Stimulated activated naive CD4-positive, alpha-beta T cell treated with Interleukin-2 at 50 U/mL for 16 hours (primary cell): ENCODE measurements at regions not wholly inside any gene's neighbourhood (a gene's known extent, or its start where the extent isn't known, plus 50 kb on each side); places are given as distances from the start of the nearest gene placed in this dataset.

ENCODE experiments used
- DNase-seq: peaks from one replicate; lab custom pipeline; 2025; lab: John Stamatoyannopoulos, UW

DNA sequence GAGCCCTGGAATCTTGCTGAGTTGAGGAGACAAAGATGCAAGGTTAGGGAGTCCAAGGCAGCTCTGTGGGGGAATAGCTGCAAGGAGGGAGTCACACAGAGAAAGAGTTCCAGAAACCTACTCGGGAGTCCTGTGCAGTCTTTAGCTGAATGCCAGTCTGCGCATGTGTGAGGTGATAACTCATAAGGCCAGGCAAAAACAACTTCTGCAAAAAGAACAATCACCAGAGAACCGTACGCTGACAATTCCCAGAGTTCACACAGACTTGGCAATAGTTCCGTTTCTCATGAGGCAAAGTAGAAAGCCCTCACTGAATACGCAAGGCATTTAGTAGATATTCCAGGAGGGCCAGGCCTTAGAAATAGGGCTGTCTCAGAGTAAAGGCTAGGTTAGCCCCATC is 135.2 kb upstream of the TAB2 start:
- DNase-seq, result no peak

DNA sequence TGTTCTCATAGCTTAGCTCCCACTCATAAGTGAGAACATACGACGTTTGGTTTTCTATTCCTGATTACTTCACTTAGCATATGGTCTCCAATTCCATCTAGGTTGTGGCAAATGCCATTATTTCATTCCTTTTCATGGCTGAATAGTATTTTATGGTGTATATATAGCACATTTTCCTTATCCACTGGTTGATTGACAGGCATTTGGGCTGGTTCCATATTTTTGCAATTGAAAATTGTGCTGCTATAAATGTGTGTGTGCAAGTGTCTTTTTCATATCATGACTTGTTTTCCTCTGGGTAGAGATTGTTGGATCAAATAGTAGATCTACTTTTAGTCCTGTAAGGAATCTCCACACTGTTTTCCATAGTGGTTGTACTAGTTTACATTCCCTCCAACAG is 133.0 kb upstream of the TAB2 start:
- DNase-seq, result no peak

DNA sequence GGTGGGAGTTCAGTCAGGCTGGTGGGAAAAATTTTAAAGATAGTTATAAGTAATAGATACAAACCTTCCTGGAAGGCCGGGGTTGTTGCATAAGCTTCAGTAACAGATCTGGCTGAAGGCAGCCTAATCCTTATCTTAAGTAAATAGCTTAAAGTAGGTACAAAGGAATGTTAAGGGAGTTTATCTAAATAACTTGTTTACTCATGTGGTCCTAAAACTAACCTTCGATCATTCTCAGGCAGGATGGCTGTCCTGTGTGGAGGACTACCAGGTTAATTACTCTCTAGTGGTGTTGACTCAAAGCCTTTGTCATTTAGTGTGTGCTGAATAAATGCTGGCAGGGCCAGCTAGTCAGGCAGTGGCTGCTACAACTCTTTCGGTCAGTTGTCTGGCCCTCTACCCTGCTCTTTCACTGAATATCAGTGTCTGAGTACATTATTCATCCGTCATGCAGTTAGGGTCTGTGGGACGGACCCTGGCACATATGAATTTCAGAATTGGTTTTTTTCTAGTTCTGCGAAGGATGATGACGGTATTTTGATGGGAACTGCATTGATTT is 131.6 kb upstream of the TAB2 start:
- no peak for DNase-seq

DNA sequence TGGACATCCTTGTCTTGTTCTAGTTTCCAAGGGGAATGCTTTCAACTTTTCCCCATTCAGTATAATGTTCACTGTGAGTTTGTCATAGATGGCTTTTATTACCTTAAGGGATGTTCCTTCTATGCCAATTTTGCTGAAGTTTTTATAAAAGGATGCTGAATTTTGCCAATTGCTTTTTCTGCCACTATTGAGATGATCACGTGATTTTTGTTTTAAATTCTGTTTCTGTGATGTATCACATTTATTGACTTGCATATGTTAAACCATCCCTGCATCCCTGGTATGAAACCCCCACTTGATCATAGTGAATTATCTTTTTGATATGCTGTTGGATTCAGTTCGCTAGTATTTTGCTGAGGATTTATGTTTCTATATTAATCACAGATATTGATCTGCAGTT is 130.6 kb upstream of the TAB2 start:
- no peak for DNase-seq

DNA sequence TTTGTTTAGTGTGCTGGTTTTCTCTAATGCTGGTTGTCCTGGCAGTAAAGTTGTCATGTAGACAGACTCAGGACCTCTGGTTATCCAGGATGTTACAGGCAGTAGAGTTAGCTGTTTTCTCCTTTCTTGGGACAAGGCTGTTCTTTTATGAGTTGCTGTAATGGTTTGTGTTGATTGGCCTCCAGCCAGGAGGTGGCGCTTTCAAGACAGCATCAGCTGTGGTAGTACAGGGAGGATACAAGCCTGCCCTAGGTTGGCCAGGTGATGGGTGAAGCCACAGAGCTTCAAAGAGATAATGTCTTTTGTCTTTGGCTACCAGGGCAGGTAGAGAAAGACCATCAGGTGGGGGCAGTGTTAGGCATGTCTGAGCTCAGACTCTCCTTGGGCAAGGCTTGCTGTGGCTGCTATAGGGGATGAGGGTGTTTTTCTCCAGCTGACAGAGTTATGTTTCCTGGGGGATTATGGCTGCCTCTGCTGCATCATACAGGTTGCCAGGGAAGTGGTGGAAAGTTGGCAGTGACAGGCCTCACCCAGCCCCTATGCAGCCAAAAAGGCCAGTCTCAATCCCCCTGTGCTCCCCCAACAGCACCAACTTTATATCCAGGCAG is 127.2 kb upstream of the TAB2 start:
- DNase-seq, result peak; percentile 19

DNA sequence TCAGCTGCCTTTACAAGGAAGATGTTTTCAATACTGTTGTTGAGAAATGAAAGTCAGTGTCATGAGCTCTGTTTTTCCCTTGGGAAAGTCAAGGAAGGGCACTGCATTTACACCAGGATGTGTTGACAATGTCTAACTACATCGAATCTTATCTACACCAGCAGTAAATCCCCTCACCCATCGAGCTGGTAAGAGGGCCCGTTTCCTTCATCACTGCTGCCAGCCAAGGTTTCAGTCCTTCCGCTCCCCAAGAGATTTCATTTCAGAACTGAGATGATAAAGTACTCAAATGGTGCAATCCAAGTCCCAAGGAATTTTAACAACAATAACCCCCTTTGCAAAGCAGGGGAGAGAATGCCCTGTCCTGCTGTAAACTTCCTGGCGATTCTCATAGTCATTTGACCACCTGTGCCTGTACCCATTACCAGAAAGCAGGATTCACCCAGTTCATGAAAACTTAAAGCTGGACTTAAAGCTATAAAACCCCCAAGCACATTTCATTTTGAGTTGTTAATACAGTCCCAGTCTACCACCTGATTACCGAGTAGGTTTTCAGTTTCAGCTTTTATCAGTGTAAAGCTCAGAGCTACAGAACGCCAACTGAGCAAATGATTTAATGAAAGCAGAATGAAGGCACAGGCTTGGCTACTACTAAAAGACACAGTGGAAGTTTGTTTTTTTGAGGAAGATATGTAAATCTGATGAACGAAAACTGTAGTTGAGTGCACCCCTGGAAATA is 122.5 kb upstream of the TAB2 start:
- no peak for DNase-seq

DNA sequence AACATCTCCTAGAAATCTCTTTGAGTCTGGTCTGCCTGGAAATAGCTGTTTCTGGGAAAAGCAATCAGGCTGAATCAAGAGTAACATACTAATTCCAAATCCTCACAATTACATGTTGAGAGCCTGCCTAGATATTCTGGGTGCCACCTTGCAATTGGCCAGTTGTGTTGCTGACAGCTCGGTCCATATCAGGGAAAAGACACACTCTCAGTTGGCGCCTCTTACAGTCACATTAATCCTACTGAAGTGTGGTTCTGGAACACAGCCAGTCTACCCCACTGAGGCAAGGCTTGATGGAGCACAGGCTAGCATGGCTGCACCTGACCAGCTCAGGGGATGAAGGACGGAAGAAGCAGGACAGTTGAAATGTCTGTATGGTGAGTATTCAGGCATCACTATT is 121.4 kb upstream of the TAB2 start:
- DNase-seq, result no peak

DNA sequence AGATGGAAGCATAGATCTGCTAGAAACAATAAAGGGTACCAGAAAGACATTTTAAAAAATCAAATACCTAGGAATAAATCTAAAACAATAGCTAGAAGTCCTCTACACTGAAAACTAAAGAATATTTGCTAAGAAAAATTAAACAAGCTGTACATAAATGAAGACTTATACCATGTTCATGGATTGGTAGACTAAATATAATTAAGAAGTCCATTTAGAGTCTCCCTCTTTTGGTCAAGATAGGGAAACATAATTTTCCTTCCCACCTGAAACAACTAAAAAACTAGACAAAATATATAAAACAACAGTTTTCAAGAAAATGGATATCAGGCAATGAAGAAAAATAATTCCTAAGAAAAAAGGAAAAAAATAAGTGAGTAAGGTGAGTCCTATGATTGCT is 120.0 kb upstream of the TAB2 start:
- no peak for DNase-seq

DNA sequence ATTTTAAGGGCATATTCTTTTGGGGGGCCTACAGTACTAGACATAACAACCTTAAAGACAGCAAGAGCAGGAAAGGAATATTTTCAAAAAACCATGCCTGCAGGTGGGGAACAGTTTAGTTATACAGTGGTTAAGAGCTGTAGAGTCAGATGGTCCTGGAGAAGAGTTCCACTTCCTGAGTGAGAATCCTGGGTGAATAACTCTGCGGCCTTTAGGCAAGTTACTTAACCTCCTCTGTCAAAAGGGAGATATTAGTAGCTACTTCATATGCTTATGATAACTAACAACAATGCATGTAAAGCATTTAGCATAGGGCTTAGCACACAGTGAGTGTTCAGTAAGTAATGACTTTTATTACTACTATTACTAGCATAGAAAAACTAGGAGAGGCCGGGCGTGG is 119.2 kb upstream of the TAB2 start:
- DNase-seq, result no peak

DNA sequence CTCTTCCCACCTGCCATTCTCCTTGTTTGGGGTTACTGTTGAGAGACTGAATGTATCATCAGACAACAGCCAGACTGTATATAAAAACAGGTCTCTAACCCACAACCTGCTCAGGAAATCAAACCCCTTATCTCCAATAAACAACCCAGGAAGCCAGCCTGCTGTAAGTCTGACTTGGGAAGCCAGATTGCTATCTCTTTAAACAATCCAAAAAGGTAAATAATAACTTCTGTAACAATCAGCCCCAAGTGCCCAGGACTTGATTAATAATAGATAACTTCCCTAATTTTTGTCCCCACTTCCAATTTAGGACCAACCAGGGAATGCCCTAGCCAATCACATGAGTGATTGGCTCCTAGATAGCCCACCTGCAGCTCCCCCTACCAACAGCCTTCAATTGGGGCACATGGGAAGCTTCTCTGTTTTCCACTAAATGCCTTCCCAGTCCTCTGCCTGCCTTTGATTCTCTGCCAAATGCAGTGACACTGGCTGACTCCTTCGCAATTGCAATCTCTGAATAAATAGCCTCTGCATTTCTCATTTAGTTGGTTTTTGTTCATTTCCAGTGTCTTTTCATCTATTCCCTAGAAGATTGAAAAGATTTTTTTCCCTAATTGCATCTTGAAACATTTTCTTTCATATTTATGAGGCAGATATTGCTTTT is 117.1 kb upstream of the TAB2 start:
- DNase-seq, result no peak

DNA sequence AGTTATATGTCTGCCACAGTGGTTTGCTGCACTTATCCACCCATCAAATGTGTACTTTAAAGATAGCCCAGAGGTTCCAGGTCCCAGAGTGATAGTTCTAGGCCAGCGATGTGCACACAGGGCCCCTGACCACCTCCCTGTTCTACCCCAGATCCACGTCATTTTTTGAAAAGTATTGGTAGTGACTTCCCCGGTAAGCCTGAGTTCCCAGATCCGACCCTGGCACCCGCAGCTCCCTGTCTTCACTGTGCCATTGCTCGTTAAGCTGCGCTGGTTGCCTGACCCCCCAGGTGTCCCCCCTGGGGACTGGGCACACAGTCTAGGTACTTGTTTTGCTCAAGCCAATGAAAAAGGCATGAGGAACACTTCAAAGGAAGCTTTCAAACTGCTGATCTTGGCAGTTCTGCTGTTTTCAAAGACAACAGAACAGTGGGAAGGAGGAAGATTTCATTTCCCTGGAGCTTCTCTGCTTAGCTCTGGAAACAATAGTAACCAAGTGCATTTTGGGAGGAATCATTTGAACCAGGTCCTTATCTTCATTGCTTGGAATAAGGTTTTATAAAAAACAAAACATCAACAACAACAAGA is 116.3 kb upstream of the TAB2 start:
- DNase-seq, result no peak

DNA sequence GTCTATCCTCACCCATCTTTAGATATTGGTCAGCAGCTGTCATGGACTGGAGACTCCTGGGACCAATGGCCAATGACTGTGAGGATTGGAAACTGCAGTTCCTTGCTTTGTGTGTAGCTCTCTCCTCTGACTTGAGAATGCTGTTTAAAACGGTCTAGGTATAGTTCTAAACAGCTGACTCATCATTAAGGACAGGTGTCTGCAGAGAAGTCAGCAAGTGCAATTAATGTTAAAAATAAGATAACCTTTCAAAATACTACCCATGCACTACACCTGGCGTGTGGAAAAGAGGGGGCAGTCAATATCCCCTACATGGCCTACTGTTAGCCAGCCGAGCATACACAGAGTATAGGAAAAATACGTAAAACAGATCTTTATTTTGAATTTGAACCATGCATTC is 115.4 kb upstream of the TAB2 start:
- no peak for DNase-seq

DNA sequence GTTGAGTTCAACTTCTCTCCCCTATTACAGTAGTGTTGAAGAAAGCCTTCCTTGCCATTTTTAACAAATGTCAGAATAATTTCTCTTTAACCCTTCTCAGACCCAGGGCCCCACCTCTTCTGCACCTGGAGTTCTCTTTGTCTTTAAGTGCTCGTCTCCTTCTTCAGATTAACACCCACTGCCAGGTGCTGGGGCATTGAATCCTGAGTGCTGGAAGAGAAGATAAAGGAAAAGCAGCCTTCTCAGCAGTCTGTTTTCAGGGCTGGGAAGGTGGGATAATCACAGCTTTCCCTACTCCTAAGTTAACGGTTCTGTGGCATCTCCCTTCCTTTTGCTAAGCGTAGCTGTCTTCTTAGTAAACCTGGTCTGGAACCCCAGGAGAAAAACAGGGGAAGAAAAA is 114.6 kb upstream of the TAB2 start:
- DNase-seq, result no peak

DNA sequence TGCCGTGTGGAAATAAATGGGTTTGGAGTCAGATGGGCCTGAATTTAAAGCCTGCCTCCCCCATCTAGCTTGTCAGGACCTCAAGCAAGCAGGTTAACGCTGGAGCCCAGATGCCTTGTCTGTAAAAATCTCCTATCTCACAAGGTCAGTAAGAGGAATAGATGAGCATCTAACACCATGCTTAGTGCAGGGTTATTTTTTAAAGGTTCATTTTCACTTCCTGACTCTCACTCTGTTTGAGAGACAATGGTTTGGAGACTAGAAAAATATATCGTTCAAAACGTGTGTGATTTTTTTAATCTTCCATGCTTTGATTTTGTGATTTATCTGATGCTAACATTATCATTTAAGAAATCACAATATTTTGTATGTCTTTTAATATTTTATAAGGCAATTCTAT is 114.0 kb upstream of the TAB2 start:
- no peak for DNase-seq

DNA sequence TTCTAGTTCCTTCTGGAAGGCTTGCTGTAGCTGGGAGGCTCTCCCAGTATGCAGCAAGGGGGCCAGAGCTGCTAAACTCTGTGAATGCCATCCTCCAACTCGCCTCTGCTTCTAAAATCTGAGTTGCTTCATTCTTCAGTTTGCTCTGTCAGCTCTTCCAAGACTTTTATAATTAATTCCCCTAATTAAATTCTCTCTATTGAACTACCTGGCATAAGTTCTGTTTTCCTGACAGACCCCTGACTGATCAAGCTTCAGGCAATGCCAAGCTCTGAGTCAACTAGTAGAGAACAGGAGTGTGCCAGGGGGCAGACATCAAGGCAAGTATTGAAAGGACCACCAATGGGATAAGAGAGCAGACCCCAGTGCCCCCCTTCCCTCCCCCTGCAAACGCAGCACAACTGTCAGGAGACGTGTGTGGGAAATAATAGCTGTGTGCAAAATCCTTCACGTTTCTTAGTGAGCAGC is 109.3 kb upstream of the TAB2 start:
- DNase-seq, result no peak

DNA sequence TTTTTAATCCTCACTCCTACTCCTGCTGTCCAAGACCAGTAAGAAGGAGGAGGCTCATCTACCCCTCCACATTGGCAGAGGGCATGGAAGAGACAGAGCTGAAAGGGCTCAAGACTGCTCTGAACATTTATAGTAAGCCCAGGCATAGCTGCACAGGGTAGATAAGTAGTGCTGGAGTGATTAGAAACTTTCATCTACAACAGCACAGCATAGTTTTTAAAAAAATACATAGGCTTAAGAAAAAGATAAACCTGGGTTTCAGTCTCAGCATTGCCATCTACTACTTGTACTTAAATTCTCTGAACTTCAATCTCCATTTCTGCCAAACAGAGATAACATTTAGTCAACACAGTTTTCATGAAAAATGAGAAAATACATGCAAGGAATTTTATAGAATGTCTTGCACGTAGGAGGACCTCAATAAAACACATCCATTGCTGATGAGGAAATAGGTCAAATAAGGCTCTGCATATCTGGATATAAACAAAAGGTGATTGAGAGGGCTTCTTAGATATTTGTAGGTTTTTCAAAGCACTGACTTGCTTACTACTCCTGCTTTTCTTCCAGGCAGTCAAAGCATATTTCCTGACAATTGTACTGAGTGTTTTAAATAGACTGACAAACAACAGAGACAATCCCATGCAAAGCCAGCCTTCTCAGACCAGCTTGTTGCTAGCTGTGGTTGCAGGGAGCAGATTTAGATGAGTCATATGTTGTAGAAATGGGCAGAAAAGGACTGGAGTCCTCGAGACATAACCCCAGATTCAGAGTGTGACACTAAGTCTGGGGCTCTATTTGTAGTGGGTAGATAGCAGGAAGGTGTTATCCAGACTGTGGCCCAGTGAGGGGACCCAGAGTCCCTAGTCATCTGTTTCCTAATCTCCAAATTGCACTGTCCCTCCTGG is 107.4 kb upstream of the TAB2 start:
- no peak for DNase-seq

DNA sequence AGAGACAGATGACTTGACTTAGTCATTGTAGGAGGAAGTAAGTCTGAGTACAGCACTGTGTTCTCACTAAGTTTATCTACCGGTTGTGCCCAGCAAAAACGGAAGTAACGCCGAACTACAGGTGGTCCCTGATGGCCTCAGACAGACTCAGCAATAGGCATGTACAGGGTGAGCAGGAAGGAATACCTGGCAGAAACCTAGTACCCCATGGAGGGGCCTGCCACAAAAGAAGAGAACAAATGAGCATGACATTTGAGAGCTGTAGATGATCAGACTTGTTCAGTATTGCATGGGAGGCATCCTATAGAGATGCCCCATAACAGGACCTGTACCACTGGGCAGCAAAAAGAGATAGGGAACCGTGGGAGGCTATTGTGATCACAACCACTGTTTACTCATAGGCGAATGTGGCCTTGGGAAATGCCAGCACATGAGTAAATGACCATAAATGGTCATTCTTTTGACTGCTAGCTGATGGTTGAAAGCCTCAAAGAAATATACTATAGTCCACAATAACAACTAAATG is 106.4 kb upstream of the TAB2 start:
- DNase-seq, result no peak

DNA sequence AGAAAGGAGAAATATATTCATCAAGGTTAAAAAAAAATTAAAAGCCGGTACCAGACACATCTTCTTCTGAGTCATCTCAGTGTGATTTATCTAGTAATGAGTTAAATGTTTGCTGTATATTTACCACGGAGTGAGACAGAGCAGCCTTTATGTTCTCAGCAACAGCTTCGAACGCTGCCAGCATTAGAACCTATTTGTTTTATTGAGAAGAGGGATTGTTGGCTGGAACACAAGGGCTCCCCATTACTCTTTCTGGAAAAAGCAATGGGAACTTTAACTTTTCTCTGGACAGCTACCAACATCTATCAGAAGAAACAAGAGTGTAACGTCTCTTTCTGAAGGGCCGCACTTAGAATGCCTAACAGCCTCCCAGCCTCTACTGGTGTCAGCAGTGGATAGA is 105.3 kb upstream of the TAB2 start:
- no peak for DNase-seq

DNA sequence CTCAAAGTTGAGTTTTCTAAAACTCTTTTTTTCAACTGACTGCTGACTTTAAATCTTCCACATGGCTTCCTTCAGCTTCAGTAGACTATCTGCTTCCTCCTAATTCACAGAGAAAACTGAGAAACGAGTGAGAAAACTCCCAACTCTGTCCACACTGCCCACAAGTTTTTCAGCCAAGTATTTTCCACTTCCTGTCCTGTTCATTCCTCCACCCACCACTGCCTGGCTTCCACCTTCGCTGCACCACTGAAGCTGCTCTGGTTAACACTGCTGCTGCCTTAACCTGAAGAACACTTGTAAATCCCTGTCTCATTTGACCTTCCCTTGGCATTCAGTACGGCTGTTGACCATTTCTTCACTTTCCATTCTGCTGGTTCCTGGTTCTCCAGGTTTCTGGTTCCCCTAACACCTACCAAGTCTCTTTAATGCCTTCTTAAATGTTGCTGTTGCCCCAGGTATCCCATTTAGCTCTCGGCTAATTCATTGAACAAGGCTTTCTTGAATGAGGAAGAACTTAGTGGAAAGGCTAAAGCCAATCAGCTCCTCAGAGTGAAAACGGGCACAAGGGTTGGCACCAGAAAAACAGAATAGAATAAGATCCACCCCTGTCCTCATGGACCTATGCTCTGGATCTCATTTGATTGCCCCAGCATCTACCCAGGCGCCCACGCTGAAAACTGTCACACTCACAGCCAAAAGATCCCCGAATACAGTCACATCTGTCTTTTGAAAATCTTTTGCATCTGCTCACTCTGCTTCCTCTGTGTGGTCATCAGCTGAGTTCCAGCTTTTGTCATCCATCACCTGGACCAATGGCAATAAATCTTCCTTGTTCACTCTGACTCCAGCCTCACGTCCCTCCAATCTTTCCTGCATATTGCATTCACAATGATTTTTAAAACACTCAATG is 104.4 kb upstream of the TAB2 start:
- peak; percentile 27 for DNase-seq

DNA sequence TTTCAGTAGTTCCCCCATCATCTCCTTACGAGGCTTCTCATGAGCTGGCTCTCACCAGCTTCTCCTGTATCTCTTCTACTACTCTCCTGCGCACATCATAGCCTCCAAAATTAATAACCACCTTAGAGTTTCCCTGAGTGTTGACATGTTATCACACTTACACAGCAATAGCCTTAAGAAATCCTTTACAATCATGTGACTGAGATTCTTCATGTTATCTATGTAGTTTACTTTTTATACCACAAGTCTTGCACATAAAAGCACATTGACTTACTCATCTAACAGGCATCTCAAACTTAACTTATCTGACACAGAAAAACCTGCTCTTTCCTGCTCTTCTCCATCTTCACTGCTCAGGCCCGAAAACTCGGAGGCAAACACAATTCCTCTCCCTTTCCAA is 103.7 kb upstream of the TAB2 start:
- DNase-seq, result no peak
